Erythroblast (primary cell): ENCODE measurements at regions not wholly inside any gene's neighbourhood (a gene's known extent, or its start where the extent isn't known, plus 50 kb on each side); places are given as distances from the start of the nearest gene placed in this dataset.

ENCODE experiments used
- GATA1 ChIP-seq: IDR thresholded peaks from 2 replicates; pipeline ENCODE4 v1.6.1; 2011; ENCODE audit warnings: low read depth, mild to moderate bottlenecking, control low read depth, low read length, moderate library complexity
- POLR2A ChIP-seq: IDR thresholded peaks from 2 replicates; pipeline ENCODE4 v1.6.1; 2011; ENCODE audit warnings: mild to moderate bottlenecking, low read length

GRCh38 chr2:16464641-16465040 lies 201.0 kb downstream of the CYRIA start:
- TF ChIP-seq POLR2A, result no peak
- TF ChIP-seq GATA1, result no peak
